NCI-H2171 treated with DMSO at 0.1 percent for 48 hours (cell line): ENCODE measurements at regions not wholly inside any gene's neighbourhood (a gene's known extent, or its start where the extent isn't known, plus 50 kb on each side); places are given as distances from the start of the nearest gene placed in this dataset.
"Not testable (repeated sequence)": the region's sequence is repeated elsewhere in the genome, so short reads cannot be mapped to it uniquely, and the experiment has no call there.

ENCODE experiments used
- DNase-seq: peaks from one replicate; lab custom pipeline; 2025; lab: John Stamatoyannopoulos, UW

GRCh38 chr17:445839-446238, 93.2 kb upstream of the RPH3AL start, which contains the start of gene RFLNB:
RFLNB (minus strand) TSS chr17:445939.
- not testable (repeated sequence) for DNase-seq

GRCh38 chr17:444879-445454, 92.4 kb upstream of the RPH3AL start:
- DNase-seq = no peak

GRCh38 chr17:443109-443508, 90.5 kb upstream of the RPH3AL start:
- DNase-seq = no peak

GRCh38 chr17:441155-441950, 88.7 kb upstream of the RPH3AL start:
- DNase-seq = no peak

GRCh38 chr17:438191-438590, 85.6 kb upstream of the RPH3AL start:
- DNase-seq = no peak

- DNase-seq = no peak
Observed at GRCh38 chr17:437545-437944, 84.9 kb upstream of the RPH3AL start.

GRCh38 chr17:436571-436970, 84.0 kb upstream of the RPH3AL start:
- no peak for DNase-seq

GRCh38 chr17:432471-432870, 79.9 kb upstream of the RPH3AL start:
- not testable (repeated sequence) for DNase-seq

GRCh38 chr17:431494-431893, 78.9 kb upstream of the RPH3AL start:
- no peak for DNase-seq

- DNase-seq = no peak
Observed at GRCh38 chr17:429589-429988, 77.0 kb upstream of the RPH3AL start.

GRCh38 chr17:428414-428813, 75.8 kb upstream of the RPH3AL start:
- no peak for DNase-seq

- DNase-seq = no peak
Observed at GRCh38 chr17:427891-428290, 75.3 kb upstream of the RPH3AL start.

- DNase-seq = no peak
Observed at GRCh38 chr17:427327-427726, 74.7 kb upstream of the RPH3AL start.

GRCh38 chr17:422196-422930, 69.8 kb upstream of the RPH3AL start:
- no peak for DNase-seq

GRCh38 chr17:420479-421175, 68.0 kb upstream of the RPH3AL start:
- no peak for DNase-seq

- no peak for DNase-seq
Observed at GRCh38 chr17:419073-419735, 66.6 kb upstream of the RPH3AL start.

- DNase-seq = no peak
Observed at GRCh38 chr17:418421-418751, 65.8 kb upstream of the RPH3AL start.

- DNase-seq = no peak
Observed at GRCh38 chr17:417691-418420, 65.2 kb upstream of the RPH3AL start.

- DNase-seq = no peak
Observed at GRCh38 chr17:416293-417206, 63.9 kb upstream of the RPH3AL start.

GRCh38 chr17:413706-414380, 61.2 kb upstream of the RPH3AL start:
- no peak for DNase-seq
